Endothelial cell of umbilical vein (primary cell): ENCODE measurements at regions not wholly inside any gene's neighbourhood (a gene's known extent, or its start where the extent isn't known, plus 50 kb on each side); places are given as distances from the start of the nearest gene placed in this dataset.

Source experiments
- POLR2A ChIP-seq: IDR thresholded peaks from 2 replicates; pipeline ENCODE4 v1.6.1; 2012; ENCODE audit warnings: low read depth, mild to moderate bottlenecking, control low read depth, low read length
- TF ChIP-seq, protein P1 (sequence below), 2 donors: IDR thresholded peaks; 1 replicate in 1 of 2; 2 replicates in 1 of 2; pipeline ENCODE4 v1.5.1; 2011; ENCODE audit warnings: low read length in 2 of 2, mild to moderate bottlenecking in 2 of 2, moderate library complexity in 2 of 2, control low read depth in 1 of 2, inconsistent platforms in 1 of 2, low read depth in 1 of 2; ENCODE audit not compliant: insufficient read depth in 1 of 2; ENCODE audit errors: extremely low read depth in 1 of 2

DNA sequence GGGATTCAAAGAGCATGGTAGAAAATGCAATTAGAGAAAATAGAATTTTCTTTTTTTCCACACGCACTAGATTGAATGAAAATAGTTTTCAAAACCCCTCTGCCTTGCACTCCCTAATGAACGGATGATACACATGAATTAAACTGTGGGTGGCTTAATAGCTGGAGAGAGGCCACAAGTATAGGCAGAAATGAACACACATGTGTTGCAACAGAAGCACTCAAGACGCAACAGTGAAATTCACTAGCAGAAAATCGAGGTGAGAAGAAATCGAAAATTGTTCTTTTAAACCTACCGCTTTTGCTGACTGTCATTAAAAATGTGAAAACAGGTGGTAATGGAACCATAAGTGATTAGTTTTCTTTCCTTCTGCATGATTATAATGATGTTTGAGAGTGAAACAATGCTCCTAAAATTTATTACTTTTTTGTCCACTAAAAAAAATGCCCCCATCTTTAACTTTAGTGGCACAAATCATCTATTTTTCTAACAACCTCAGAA, 59.3 kb upstream of the GPCPD1 start:
- TF ChIP-seq, protein P1, sequence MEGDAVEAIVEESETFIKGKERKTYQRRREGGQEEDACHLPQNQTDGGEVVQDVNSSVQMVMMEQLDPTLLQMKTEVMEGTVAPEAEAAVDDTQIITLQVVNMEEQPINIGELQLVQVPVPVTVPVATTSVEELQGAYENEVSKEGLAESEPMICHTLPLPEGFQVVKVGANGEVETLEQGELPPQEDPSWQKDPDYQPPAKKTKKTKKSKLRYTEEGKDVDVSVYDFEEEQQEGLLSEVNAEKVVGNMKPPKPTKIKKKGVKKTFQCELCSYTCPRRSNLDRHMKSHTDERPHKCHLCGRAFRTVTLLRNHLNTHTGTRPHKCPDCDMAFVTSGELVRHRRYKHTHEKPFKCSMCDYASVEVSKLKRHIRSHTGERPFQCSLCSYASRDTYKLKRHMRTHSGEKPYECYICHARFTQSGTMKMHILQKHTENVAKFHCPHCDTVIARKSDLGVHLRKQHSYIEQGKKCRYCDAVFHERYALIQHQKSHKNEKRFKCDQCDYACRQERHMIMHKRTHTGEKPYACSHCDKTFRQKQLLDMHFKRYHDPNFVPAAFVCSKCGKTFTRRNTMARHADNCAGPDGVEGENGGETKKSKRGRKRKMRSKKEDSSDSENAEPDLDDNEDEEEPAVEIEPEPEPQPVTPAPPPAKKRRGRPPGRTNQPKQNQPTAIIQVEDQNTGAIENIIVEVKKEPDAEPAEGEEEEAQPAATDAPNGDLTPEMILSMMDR (IDR thresholded peaks at IDR 0.05; ENCODE audit: extremely low read depth in 1 of 2, insufficient read depth in 1 of 2, low read depth in 1 of 2, low read length in 2 of 2), result no peak
- no peak for TF ChIP-seq POLR2A
